ENCODE measurements at regions not wholly inside any gene's neighbourhood (a gene's known extent, or its start where the extent isn't known, plus 50 kb on each side); places are given as distances from the start of the nearest gene placed in this dataset.

DNA sequence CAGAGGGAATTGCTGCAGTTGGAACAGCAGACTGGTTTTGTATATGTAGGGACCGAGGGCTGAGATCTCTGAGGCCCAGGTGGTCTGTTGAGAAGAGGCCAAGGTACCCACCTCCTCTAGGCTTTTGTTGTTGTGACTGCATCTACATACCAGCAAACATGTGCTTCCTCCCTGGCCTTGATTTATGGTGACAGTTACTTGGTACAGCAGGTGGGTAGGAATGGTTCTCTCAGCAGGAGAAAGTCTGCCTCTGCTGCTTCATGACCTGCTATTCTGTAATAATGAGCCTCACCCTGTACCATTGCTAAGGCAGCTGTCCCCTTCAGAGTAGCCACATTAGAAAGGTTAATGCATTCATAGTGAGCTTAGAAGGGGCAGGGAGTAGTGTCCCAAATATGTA is 196.7 kb upstream of the PELI2 start:
- Histone ChIP-seq H3K27ac (replicated peaks in 1 of 4) (no peak overlapping the region), H3K9me3 (no peaks in the 10 kb centered on the region), H3K4me1 (no peaks in the 10 kb centered on the region), H3K4me3 (no peak overlapping the region), H3K27me3 (no peaks in the 10 kb centered on the region), H3K36me3 (no peaks in the 10 kb centered on the region)
- no peak for DNase-seq (ENCODE audit: extremely low spot score)
- 75% methylated on average over 1 of the region's 1 CpG for WGBS
- intact Hi-C loops (cut with DNase I), result no loop called here
- TF ChIP-seq EP300 (IDR thresholded peaks at IDR 0.05), result no peak

DNA sequence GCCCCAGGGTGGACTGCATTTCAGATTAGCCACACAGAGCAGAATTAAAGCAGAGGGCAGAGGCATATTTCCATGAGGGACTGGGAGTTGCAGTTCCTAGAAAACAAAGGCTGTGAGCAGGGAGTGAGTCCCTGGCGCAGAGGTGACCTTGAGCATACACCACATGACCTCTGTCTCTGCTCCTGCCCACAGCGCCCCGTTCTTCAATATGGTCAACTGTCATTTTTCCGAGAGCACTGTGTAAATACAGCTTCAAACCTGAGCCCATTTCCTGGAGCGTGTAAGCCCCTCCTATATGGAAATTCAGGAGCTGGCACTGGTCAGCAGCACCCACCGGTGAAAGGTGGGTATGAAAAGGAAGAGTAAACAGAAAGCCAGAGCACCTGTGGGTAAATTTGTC is 192.2 kb upstream of the PELI2 start:
- no peak for DNase-seq (ENCODE audit: extremely low spot score)
- Histone ChIP-seq H3K27ac (replicated peaks in 1 of 4) (no peak overlapping the region), H3K27me3 (no peaks in the 10 kb centered on the region), H3K4me1 (no peaks in the 10 kb centered on the region), H3K9me3 (no peaks in the 10 kb centered on the region), H3K4me3 (no peak overlapping the region), H3K36me3 (no peaks in the 10 kb centered on the region)
- intact Hi-C loops (cut with DNase I), result no loop called here
- no peak for TF ChIP-seq POLR2A (IDR thresholded peaks at IDR 0.05; ENCODE audit: low read depth)
- TF ChIP-seq, protein P1, sequence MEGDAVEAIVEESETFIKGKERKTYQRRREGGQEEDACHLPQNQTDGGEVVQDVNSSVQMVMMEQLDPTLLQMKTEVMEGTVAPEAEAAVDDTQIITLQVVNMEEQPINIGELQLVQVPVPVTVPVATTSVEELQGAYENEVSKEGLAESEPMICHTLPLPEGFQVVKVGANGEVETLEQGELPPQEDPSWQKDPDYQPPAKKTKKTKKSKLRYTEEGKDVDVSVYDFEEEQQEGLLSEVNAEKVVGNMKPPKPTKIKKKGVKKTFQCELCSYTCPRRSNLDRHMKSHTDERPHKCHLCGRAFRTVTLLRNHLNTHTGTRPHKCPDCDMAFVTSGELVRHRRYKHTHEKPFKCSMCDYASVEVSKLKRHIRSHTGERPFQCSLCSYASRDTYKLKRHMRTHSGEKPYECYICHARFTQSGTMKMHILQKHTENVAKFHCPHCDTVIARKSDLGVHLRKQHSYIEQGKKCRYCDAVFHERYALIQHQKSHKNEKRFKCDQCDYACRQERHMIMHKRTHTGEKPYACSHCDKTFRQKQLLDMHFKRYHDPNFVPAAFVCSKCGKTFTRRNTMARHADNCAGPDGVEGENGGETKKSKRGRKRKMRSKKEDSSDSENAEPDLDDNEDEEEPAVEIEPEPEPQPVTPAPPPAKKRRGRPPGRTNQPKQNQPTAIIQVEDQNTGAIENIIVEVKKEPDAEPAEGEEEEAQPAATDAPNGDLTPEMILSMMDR (IDR thresholded peaks at IDR 0.05), result no peak
- TF ChIP-seq POLR2AphosphoS5 (IDR thresholded peaks at IDR 0.05), result no peak
- no peak for TF ChIP-seq EP300 (IDR thresholded peaks at IDR 0.05)
- 60% methylated on average over 6 of the region's 6 CpGs for WGBS

DNA sequence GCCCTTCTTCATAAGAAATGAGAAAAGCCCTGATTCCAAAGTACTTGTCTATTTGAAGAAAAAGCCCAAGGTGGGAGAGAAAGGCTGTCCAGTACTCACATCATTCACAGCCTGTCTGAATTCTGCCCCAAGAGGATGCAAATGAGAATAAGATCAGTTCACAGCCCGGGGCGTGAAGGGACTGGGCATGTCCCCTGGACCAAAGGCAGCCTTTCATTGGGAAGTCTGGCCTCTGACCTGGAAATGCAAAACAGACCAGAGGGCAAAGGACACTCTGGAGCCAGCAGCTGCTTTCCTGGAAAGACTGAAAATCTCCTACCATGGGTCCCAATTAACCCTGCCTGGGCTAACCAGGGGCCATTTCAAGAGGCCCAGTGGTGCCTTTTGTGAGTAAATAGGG is 191.2 kb upstream of the PELI2 start:
- intact Hi-C loops (cut with DNase I), result no loop called here
- Histone ChIP-seq H3K4me1 (no peaks in the 10 kb centered on the region), H3K4me3 (no peak overlapping the region), H3K9me3 (no peaks in the 10 kb centered on the region), H3K27ac (replicated peaks in 1 of 4) (no peak overlapping the region), H3K27me3 (no peaks in the 10 kb centered on the region), H3K36me3 (no peaks in the 10 kb centered on the region)
- DNase-seq (ENCODE audit: extremely low spot score), result no peak
- WGBS, result 74% methylated on average over 2 of the region's 2 CpGs
- TF ChIP-seq EP300 (IDR thresholded peaks at IDR 0.05) (no peak), POLR2AphosphoS5 (IDR thresholded peaks at IDR 0.05) (no peak), POLR2A (IDR thresholded peaks at IDR 0.05; ENCODE audit: low read depth) (no peak)
- TF ChIP-seq, protein P1 (IDR thresholded peaks at IDR 0.05), result no peak

DNA sequence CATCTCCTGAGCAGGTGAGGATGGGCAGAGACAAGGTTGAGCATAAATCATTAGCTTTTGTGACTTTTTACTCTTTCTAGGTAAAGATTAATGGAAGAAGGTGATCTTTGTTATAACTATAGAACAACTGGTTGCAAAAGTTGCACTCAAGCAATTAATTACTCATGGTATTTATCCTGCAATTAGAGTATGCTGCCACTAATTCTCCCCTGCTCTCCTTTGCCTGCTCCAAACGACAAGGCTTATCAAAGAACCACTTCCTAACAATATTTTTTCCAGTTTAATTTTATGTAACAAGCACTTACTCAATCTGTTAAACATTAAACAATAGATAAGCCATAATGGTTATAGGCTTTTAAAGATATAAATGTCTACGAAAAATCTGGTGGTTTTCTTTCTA is 189.9 kb upstream of the PELI2 start:
- Histone ChIP-seq H3K4me1 (no peaks in the 10 kb centered on the region), H3K27ac (replicated peaks in 1 of 4) (no peak overlapping the region), H3K9me3 (no peaks in the 10 kb centered on the region), H3K27me3 (no peaks in the 10 kb centered on the region), H3K4me3 (no peak overlapping the region), H3K36me3 (no peaks in the 10 kb centered on the region)
- 48% methylated on average over 2 of the region's 2 CpGs for WGBS
- DNase-seq (ENCODE audit: extremely low spot score), result no peak
- intact Hi-C loops (cut with DNase I), result no loop called here
- TF ChIP-seq, protein P1 (IDR thresholded peaks at IDR 0.05), result no peak
- no peak for TF ChIP-seq EP300 (IDR thresholded peaks at IDR 0.05)
- no peak for TF ChIP-seq POLR2A (IDR thresholded peaks at IDR 0.05; ENCODE audit: low read depth)
- TF ChIP-seq POLR2AphosphoS5 (IDR thresholded peaks at IDR 0.05), result no peak

DNA sequence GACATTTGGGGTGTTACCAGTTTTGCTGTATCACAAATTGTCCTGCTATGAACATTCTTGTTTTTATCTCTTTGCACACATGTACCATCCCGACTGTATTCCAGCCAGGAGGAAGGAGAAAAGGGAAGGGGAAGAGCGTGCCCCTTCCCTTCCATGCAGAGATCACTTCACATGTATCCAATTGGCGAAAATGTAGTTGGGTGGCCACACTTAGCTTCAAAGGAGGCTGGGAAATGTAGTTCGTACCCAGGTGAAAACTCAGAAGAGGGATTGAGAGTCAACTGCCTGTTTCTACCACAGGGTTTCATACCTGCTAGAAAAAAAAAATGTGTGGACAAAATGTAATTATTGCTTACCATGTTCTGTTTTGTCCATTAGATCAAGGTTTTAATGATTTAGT is 189.1 kb upstream of the PELI2 start:
- Histone ChIP-seq H3K9me3 (peaks cover 0 to 7% (median 0%) of the 10 kb centered on the region in 4 donors), H3K36me3 (no peaks in the 10 kb centered on the region), H3K27me3 (no peaks in the 10 kb centered on the region), H3K4me1 (no peaks in the 10 kb centered on the region), H3K27ac (replicated peaks in 1 of 4) (no peak overlapping the region), H3K4me3 (no peak overlapping the region)
- intact Hi-C loops (cut with DNase I), result no loop called here
- no peak for DNase-seq (ENCODE audit: extremely low spot score)
- 67% methylated on average over 4 of the region's 4 CpGs for WGBS
- TF ChIP-seq, protein P1 (IDR thresholded peaks at IDR 0.05), result no peak
- no peak for TF ChIP-seq POLR2AphosphoS5 (IDR thresholded peaks at IDR 0.05)
- TF ChIP-seq POLR2A (IDR thresholded peaks at IDR 0.05; ENCODE audit: low read depth), result no peak
- no peak for TF ChIP-seq EP300 (IDR thresholded peaks at IDR 0.05)
